ENCODE measurements at regions not wholly inside any gene's neighbourhood (a gene's known extent, or its start where the extent isn't known, plus 50 kb on each side); places are given as distances from the start of the nearest gene placed in this dataset.

- Mint-ChIP-seq H3K27ac (no peak overlapping the region), H3K27me3 (ENCODE audit: insufficient read depth) (no peaks in the 10 kb centered on the region), H3K9me3 (peaks cover 9% of the 10 kb centered on the region), H3K4me1 (peaks cover 12% of the 10 kb centered on the region), H3K4me3 (no peak overlapping the region), H3K36me3 (ENCODE audit: low read depth) (no peaks in the 10 kb centered on the region)
- no peak overlapping the region for H3K27ac ChIP-seq (ENCODE audit: low read depth, low read length)
- no peak for TF ChIP-seq CTCF (conservative IDR thresholded peaks at IDR 0.05)
- no peaks in the 10 kb centered on the region for H3K27me3 ChIP-seq (ENCODE audit: control insufficient read depth, insufficient read depth, low read length, poor library complexity, severe bottlenecking)
- 59% methylated on average over 2 of the region's 2 CpGs; no CpG with 5 or more reads in 1 of the 2 experiments for WGBS, 2 experiments (ENCODE audit: insufficient coverage in 1 of 2, insufficient read length in 1 of 2)
- H3K4me1 ChIP-seq (ENCODE audit: control insufficient read depth, insufficient read depth, low read length), result no peaks in the 10 kb centered on the region
- H3K9me3 ChIP-seq (ENCODE audit: control insufficient read depth, low read length), result no peaks in the 10 kb centered on the region
- H3K4me3 ChIP-seq (ENCODE audit: low read length), result no peak overlapping the region
- H3K9ac ChIP-seq (ENCODE audit: extremely low read depth, low read length, poor library complexity, severe bottlenecking), result no peak overlapping the region
- DNase-seq, result peak; percentile 57
- no peaks in the 10 kb centered on the region for H3K36me3 ChIP-seq (ENCODE audit: control insufficient read depth, insufficient read depth, low read length)
Measured at GRCh38 chrX:98548519-98548918, 1664.8 kb downstream of the RPA4 start.

GRCh38 chrX:98568795-98569194 lies 1685.1 kb downstream of the RPA4 start:
- no peak overlapping the region for H3K9ac ChIP-seq (ENCODE audit: extremely low read depth, low read length, poor library complexity, severe bottlenecking)
- no peaks in the 10 kb centered on the region for H3K4me1 ChIP-seq (ENCODE audit: control insufficient read depth, insufficient read depth, low read length)
- no CpG with 5 or more reads among the region's 2 CpGs for WGBS, 2 experiments (ENCODE audit: insufficient coverage in 1 of 2, insufficient read length in 1 of 2)
- no peaks in the 10 kb centered on the region for H3K27me3 ChIP-seq (ENCODE audit: control insufficient read depth, insufficient read depth, low read length, poor library complexity, severe bottlenecking)
- H3K9me3 Mint-ChIP-seq, result no peaks in the 10 kb centered on the region
- H3K36me3 Mint-ChIP-seq (ENCODE audit: low read depth), result no peaks in the 10 kb centered on the region
- H3K27ac ChIP-seq (ENCODE audit: low read depth, low read length), result no peak overlapping the region
- no peaks in the 10 kb centered on the region for H3K9me3 ChIP-seq (ENCODE audit: control insufficient read depth, low read length)
- H3K36me3 ChIP-seq (ENCODE audit: control insufficient read depth, insufficient read depth, low read length), result no peaks in the 10 kb centered on the region
- no peak for TF ChIP-seq CTCF (conservative IDR thresholded peaks at IDR 0.05)
- DNase-seq, result no peak
- no peaks in the 10 kb centered on the region for H3K27me3 Mint-ChIP-seq (ENCODE audit: insufficient read depth)
- H3K4me3 ChIP-seq (ENCODE audit: low read length), result no peak overlapping the region
- H3K27ac Mint-ChIP-seq, result no peak overlapping the region
- peaks cover 5% of the 10 kb centered on the region for H3K4me1 Mint-ChIP-seq
- H3K4me3 Mint-ChIP-seq, result no peak overlapping the region

- Mint-ChIP-seq H3K27ac (no peak overlapping the region), H3K4me1 (peaks cover 24% of the 10 kb centered on the region), H3K27me3 (ENCODE audit: insufficient read depth) (no peaks in the 10 kb centered on the region), H3K4me3 (no peak overlapping the region), H3K36me3 (ENCODE audit: low read depth) (peaks cover 3% of the 10 kb centered on the region), H3K9me3 (no peaks in the 10 kb centered on the region)
- WGBS, 2 experiments (ENCODE audit: insufficient coverage in 1 of 2, insufficient read length in 1 of 2), result 33% methylated on average over 1 of the region's 1 CpG; no CpG with 5 or more reads in 1 of the 2 experiments
- H3K9me3 ChIP-seq (ENCODE audit: control insufficient read depth, low read length), result no peaks in the 10 kb centered on the region
- TF ChIP-seq CTCF (conservative IDR thresholded peaks at IDR 0.05), result no peak
- H3K36me3 ChIP-seq (ENCODE audit: control insufficient read depth, insufficient read depth, low read length), result no peaks in the 10 kb centered on the region
- no peak overlapping the region for H3K9ac ChIP-seq (ENCODE audit: extremely low read depth, low read length, poor library complexity, severe bottlenecking)
- no peak for DNase-seq
- no peaks in the 10 kb centered on the region for H3K27me3 ChIP-seq (ENCODE audit: control insufficient read depth, insufficient read depth, low read length, poor library complexity, severe bottlenecking)
- no peaks in the 10 kb centered on the region for H3K4me1 ChIP-seq (ENCODE audit: control insufficient read depth, insufficient read depth, low read length)
- no peak overlapping the region for H3K27ac ChIP-seq (ENCODE audit: low read depth, low read length)
- no peak overlapping the region for H3K4me3 ChIP-seq (ENCODE audit: low read length)
Measured at GRCh38 chrX:98605941-98606340, 1722.2 kb downstream of the RPA4 start.

All from endodermal cell (in vitro differentiated cells).